NCI-H510A (cell line): ENCODE measurements at regions not wholly inside any gene's neighbourhood (a gene's known extent, or its start where the extent isn't known, plus 50 kb on each side); places are given as distances from the start of the nearest gene placed in this dataset.
"Not testable (repeated sequence)": the region's sequence is repeated elsewhere in the genome, so short reads cannot be mapped to it uniquely, and the experiment has no call there.

ENCODE experiments used
- DNase-seq: peaks from one replicate; lab custom pipeline; 2025; lab: John Stamatoyannopoulos, UW

- DNase-seq, result no peak
Observed at GRCh38 chr6:14758421-14759081, 487.3 kb upstream of the JARID2 start.

GRCh38 chr6:14759976-14760672 lies 485.7 kb upstream of the JARID2 start:
- no peak for DNase-seq

GRCh38 chr6:14762077-14762476 lies 483.8 kb upstream of the JARID2 start:
- no peak for DNase-seq

GRCh38 chr6:14763139-14763538 lies 482.7 kb upstream of the JARID2 start:
- no peak for DNase-seq

- DNase-seq, result no peak
Observed at GRCh38 chr6:14763616-14764015, 482.3 kb upstream of the JARID2 start.

- no peak for DNase-seq
Observed at GRCh38 chr6:14765106-14765505, 480.8 kb upstream of the JARID2 start.

- DNase-seq, result no peak
Observed at GRCh38 chr6:14765721-14766390, 480.0 kb upstream of the JARID2 start.

GRCh38 chr6:14766391-14766994 lies 479.4 kb upstream of the JARID2 start:
- DNase-seq, result no peak

GRCh38 chr6:14767226-14767625 lies 478.6 kb upstream of the JARID2 start:
- DNase-seq, result no peak

- DNase-seq, result no peak
Observed at GRCh38 chr6:14770040-14770439, 475.8 kb upstream of the JARID2 start.

- no peak for DNase-seq
Observed at GRCh38 chr6:14770572-14770971, 475.3 kb upstream of the JARID2 start.

- no peak for DNase-seq
Observed at GRCh38 chr6:14771016-14771415, 474.9 kb upstream of the JARID2 start.

GRCh38 chr6:14772188-14772587 lies 473.7 kb upstream of the JARID2 start:
- no peak for DNase-seq

GRCh38 chr6:14775528-14775927 lies 470.3 kb upstream of the JARID2 start:
- peak; percentile 21 for DNase-seq

GRCh38 chr6:14776307-14776706 lies 469.6 kb upstream of the JARID2 start:
- DNase-seq, result no peak

- DNase-seq, result no peak
Observed at GRCh38 chr6:14781772-14782525, 463.9 kb upstream of the JARID2 start.

- DNase-seq, result not testable (repeated sequence)
Observed at GRCh38 chr6:14782921-14783464, 462.9 kb upstream of the JARID2 start.

GRCh38 chr6:14783594-14783993 lies 462.3 kb upstream of the JARID2 start:
- no peak for DNase-seq

- DNase-seq, result no peak
Observed at GRCh38 chr6:14784596-14785492, 461.0 kb upstream of the JARID2 start.

GRCh38 chr6:14785493-14785790 lies 460.4 kb upstream of the JARID2 start:
- DNase-seq, result no peak

GRCh38 chr6:14786008-14786407 lies 459.9 kb upstream of the JARID2 start:
- no peak for DNase-seq
